Upper lobe of right lung (tissue), 1 donor: ENCODE measurements at regions not wholly inside any gene's neighbourhood (a gene's known extent, or its start where the extent isn't known, plus 50 kb on each side); places are given as distances from the start of the nearest gene placed in this dataset.

Experiments used
- ATAC-seq: fragments of 200-7000 bp; cut with Tn5 transposase; one replicate; pipeline ENCODE4 v1.9.1; 2020; ENCODE audit warnings: mild to moderate bottlenecking, moderate library complexity
- DNase-seq: peaks from one replicate; pipeline ENCODE4 v3.0.0-alpha.2; 2020
- H3K27ac ChIP-seq: fragments of 200-600 bp; one replicate; pipeline ENCODE4 v1.8.0; 2022
- H3K27me3 ChIP-seq: fragments of 200-600 bp; one replicate; pipeline ENCODE4 v1.8.0; 2022; ENCODE audit warnings: mild to moderate bottlenecking
- H3K36me3 ChIP-seq: fragments of 200-600 bp; one replicate; pipeline ENCODE4 v1.8.0; 2022
- H3K4me1 ChIP-seq: fragments of 200-600 bp; one replicate; pipeline ENCODE4 v1.8.0; 2022
- H3K4me3 ChIP-seq: fragments of 200-600 bp; one replicate; pipeline ENCODE4 v1.8.0; 2022; ENCODE audit warnings: mild to moderate bottlenecking
- H3K9me3 ChIP-seq: fragments of 200-600 bp; one replicate; pipeline ENCODE4 v1.8.0; 2022
- CTCF ChIP-seq: fragments of 200-600 bp; IDR thresholded peaks from one replicate; pipeline ENCODE4 v1.8.0; 2022; ENCODE audit warnings: antibody characterized with exemption
- intact Hi-C: fragments of 100-400 bp; cut with DNase I; formaldehyde crosslinking; loops from one replicate; pipeline ENCODE4 v1.11.0; 2022
- donor health status: DM: no; HTN: yes; CAD: no; lungs with severe emphysema.

- DNase-seq (peak; percentile 49), ATAC-seq (no peak)
- H3K4me3 ChIP-seq, result no peak overlapping the region
- no peak overlapping the region for H3K27ac ChIP-seq
- H3K4me1 ChIP-seq, result no peaks in the 10 kb centered on the region
- no peak for TF ChIP-seq CTCF
- H3K36me3 ChIP-seq, result no peaks in the 10 kb centered on the region
- H3K9me3 ChIP-seq, result no peaks in the 10 kb centered on the region
- intact Hi-C loops, result no loop called here
- no peaks in the 10 kb centered on the region for H3K27me3 ChIP-seq
These were observed 233.5 kb downstream of the TUBA3C start for GRCh38 chr13:18948012-18948663.

DNA sequence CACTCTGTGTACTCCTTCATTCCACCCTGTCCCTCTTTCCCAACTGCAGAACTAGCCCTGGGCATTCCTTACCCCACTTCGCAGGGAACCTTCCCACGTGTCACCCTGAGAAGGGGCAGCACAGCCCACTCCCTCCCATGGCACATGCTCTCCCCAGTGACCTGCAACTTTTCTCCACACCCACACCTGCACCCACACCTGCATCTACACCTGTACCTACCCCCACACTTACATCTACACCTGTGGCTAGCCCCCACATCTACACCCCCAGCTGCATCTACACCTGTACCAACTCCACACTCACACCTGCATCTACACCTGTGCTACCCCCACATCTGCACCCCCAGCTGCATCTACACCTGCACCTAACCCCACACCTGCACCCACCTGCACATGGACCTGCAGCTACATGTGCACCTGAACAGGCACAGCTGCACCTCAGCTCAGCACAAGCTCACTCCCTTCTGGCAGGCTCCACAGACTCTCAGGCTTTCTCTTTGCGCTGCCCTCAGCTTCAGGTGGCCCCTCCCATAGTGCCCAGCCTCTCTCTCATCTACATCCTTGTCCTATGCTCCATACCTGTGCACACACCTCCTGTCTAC lies 234.1 kb downstream of the TUBA3C start:
- Histone ChIP-seq H3K9me3 (no peaks in the 10 kb centered on the region), H3K27ac (no peak overlapping the region), H3K36me3 (no peaks in the 10 kb centered on the region), H3K4me3 (no peak overlapping the region), H3K27me3 (no peaks in the 10 kb centered on the region), H3K4me1 (no peaks in the 10 kb centered on the region)
- TF ChIP-seq CTCF, result no peak
- DNase-seq (no peak), ATAC-seq (no peak)
- intact Hi-C loops, result no loop called here

GRCh38 chr13:18946738-18947137 lies 234.9 kb downstream of the TUBA3C start:
- Histone ChIP-seq H3K9me3 (no peaks in the 10 kb centered on the region), H3K4me3 (no peak overlapping the region), H3K4me1 (no peaks in the 10 kb centered on the region), H3K27ac (no peak overlapping the region), H3K27me3 (no peaks in the 10 kb centered on the region), H3K36me3 (no peaks in the 10 kb centered on the region)
- TF ChIP-seq CTCF, result no peak
- ATAC-seq (no peak), DNase-seq (peak; percentile 57)
- intact Hi-C loops, result no loop called here

DNA sequence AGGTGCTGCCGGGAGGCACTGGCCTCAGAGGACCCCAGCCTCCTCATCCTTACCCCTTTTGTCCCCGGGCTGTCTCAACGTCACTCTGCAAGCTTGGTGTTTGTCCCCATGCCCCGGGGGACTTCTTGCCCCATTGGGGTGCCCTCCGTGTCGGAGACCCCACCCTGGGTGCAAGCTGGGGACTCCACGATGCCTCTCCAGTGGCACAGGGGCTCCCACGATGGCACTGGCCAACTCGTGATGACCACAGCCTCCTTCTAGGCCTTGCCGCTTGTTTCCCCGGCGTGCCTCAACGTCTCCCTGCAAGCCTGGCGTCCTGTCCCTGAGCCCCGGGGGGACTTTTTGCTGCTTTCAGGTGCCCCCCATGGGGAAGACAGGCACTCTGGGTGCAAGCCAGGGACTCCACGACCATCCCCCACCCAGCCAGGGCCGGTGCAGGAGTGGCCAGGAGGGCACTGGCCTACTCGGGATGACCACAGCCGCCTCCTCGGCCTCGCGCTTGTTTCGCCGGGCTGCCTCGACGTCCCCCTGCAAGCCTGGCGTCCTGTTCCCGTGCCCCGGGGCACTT lies 237.0 kb downstream of the TUBA3C start:
- TF ChIP-seq CTCF, result no peak
- H3K4me3 ChIP-seq, result no peak overlapping the region
- H3K36me3 ChIP-seq, result no peaks in the 10 kb centered on the region
- DNase-seq (peak; percentile 61), ATAC-seq (no peak)
- no peaks in the 10 kb centered on the region for H3K9me3 ChIP-seq
- no peaks in the 10 kb centered on the region for H3K4me1 ChIP-seq
- no peaks in the 10 kb centered on the region for H3K27me3 ChIP-seq
- intact Hi-C loops, result no loop called here
- no peak overlapping the region for H3K27ac ChIP-seq

DNA sequence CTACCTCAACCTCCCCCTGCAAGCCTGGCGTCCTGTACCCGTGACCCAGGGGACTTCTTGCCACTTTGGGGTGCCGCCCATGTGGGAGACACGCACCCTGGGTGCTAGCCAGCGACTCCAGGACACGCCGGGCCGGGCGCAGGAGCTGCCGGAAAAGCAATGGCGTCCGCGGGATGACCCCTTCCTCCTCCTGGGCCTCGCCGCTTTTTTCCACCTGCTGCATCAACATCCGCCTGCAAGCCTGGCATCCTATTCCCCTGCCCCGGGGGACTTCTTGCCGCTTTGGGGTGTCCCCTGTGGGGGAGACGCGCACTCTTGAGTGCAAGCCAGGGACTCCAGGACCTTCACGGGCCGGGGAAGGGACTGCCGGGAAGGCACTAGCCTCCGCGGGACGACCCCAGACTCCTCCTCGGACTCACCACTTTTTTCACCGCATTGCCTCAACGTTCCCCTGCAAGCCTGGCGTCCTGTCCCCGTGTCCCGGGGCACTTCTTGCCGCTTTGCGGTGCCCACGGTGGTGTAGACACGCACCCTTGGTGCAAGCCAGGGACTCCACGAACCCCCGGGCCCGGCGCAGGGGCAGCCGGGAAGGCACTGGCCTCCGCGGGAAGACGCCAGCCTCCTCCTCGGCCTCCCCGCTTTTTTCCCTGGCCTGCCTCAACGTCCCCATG lies 237.8 kb downstream of the TUBA3C start:
- no peak overlapping the region for H3K4me3 ChIP-seq
- intact Hi-C loops, result no loop called here
- ATAC-seq (no peak), DNase-seq (peak; percentile 61)
- no peaks in the 10 kb centered on the region for H3K36me3 ChIP-seq
- H3K27ac ChIP-seq, result no peak overlapping the region
- no peaks in the 10 kb centered on the region for H3K9me3 ChIP-seq
- no peak for TF ChIP-seq CTCF
- H3K4me1 ChIP-seq, result no peaks in the 10 kb centered on the region
- no peaks in the 10 kb centered on the region for H3K27me3 ChIP-seq
